ENCODE measurements at regions not wholly inside any gene's neighbourhood (a gene's known extent, or its start where the extent isn't known, plus 50 kb on each side); places are given as distances from the start of the nearest gene placed in this dataset.
"Not testable (repeated sequence)": the region's sequence is repeated elsewhere in the genome, so short reads cannot be mapped to it uniquely, and the experiment has no call there.

DNA sequence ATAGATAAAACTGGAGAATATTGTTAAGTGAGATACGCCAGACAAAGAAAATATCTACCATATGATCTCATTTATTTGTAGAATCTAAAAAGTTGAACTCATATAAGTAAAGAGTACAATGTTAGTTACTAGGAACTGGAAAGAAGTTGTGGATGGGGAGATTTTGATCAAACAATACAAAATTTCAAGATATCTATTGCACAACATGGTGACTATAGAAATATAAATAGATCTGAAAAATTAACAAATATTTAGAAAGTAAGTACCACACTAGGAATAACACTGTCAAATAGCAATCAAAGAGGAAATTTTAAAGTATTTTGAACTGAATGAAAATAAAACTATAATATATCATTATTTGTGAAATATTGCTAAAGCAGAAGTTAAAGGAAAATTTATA, 437.2 kb downstream of the AASDHPPT start:
- DNase-seq: no peak

DNA sequence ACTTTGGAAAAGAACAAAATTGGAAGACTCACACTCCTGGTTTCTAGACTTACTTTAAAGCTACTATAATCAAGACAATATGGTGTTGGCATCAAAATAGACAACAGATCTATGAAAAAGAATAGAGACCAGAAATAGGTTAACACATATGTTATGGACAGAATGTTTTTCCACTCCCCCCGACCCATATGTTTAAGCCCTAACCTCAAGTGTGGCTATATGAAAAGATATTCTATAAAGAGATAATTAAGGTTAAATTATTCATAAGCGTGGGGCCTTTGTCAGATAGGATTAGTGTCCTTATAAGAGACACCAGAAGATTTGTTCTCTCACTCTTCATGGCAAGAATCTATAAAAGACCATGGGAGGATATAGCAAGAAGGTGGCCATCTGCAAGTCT, 440.0 kb downstream of the AASDHPPT start:
- DNase-seq: no peak

DNA sequence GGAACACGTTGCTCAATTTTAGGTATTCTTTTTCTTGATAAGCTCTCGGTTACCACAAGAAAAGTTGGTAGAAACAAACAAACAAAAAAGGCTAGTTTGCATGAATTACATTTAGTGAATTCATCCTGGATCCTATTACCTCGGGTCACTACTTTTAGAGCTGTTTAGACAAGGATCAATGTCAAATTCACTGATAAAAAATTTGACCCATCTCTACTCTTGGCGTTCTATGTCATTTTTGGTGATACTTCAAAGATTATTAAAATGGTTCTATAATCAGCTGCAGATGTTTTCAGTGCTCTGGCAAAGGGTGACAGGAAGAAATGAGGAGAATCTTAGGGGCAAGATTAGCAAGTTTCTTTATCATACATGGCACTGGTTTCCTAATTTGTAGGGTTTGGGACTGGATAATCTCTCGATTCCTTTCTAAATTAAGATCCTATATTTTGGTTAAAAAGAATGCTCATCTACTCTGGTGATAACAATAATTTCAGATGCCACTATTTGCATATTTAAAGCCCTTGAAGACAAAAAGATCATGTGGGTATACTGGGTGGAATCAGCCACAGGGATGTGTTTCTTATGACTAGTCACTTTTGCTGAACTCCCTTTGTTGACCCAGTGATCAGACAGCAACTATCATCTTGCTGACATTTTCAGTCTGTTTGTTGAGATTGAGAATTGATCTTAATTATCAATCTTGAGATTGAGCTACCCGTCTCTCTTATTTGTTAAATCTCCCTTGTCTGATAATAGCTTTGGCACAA, 442.9 kb downstream of the AASDHPPT start:
- no peak for DNase-seq

DNA sequence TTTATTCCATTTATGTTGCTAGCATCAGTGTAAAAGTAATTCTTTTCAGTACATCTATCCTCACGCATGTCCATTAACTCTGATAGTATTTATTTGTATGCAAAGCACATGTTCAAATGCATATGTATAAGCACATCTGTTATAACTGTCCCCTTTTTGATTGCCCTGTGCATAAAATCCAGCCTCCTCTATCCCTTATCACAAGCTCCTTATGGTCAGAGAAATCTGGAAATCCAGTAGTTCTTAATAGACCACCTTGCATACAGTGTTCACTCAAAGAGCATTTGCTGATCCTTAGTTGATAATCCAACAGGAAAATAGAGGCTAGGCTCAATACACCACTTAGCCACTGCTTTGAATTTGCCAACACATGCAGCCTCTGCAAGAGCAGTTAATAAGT, 443.5 kb downstream of the AASDHPPT start:
- no peak for DNase-seq

DNA sequence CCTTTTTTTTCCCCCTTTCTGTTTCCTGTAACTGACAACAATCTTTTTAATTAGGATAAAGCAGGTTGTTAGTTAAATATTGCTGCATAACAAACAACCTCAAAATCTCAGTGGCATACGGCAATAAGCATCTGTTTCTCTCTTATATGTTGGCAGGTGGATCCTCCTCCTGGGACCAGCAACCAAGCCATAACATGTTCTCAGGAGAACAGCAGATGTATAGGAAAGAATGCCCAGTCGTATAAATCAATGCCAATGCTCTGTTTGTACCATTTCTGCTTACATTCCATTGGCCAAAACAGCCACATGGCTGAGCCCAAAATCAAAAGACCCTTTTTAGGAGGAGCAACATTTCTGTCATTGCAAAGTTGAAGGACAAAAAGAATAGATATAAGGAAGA, 445.7 kb downstream of the AASDHPPT start:
- DNase-seq: no peak

DNA sequence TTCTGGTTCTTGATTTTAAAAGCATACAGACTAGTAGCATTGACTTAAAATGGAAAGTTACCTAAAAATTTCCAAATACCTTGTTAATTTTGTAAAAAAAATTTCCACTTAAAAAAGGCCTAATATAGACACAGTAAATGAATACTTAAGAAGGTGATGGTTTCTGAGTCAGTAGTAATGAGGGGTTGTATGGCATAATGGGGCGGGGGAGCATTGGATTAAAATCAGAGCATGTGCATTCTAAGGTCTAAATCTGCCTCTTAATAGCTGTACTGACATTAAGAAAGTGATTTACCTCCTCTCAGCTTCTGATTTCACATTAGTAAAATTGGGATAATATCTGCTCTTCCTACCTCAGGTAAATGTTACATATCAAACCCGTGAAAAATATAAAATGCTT, 446.5 kb downstream of the AASDHPPT start:
- no peak for DNase-seq

DNA sequence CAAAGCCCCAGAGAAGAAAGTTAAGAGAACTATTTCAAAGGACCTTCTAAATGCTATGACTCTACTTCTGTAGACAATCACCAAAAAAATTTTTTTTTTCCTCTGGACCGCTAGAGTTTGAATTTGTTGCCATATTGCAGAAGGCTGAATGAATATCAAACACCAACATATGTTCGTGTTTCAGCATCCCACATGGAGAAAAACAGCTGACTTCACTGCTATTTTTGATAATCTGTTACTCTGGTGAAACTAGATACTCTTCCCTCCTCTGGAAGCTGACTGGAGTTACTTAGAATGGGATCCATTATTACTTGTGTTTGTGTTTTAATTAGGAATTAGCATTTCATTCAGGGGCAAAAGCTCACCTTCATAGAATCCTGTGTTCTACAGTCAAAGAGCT, 447.0 kb downstream of the AASDHPPT start:
- no peak for DNase-seq

DNA sequence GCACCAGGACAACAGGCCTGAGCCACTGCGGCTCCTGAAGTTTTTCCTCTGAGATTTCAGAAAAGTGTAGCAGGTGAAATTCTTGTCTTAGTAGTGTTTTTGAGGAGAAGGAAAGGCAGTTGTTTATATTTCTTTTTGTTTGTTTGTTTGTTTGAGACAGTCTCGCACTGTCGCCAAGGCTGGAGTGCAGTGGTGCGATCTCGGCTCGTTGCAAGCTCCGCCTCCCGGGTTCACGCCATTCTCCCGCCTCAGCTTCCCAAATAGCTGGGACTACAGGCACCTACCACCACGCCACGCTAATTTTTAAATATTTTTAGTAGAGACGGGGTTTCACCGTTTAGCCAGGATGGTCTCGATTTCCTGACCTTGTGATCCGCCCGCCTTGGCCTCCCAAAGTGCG, 454.2 kb downstream of the AASDHPPT start:
- DNase-seq: not testable (repeated sequence)

DNA sequence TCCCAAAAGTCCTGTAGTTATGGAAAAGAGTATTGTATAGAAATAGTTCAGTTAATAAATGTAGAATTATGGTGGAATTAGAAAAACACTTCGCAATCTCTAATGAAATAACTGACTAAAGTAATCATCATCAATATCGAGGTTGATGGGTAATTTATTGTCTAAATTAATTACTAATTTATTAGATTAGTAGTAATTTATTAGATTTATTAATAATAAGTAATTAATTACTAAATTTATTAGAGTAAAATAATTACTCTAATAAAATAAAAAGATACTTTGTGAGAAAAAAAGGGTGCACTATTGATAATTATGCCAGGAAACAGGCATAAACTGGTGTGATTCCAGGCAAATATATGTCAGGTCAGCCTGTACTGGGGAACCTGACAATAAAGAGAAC, 455.6 kb downstream of the AASDHPPT start:
- no peak for DNase-seq

DNA sequence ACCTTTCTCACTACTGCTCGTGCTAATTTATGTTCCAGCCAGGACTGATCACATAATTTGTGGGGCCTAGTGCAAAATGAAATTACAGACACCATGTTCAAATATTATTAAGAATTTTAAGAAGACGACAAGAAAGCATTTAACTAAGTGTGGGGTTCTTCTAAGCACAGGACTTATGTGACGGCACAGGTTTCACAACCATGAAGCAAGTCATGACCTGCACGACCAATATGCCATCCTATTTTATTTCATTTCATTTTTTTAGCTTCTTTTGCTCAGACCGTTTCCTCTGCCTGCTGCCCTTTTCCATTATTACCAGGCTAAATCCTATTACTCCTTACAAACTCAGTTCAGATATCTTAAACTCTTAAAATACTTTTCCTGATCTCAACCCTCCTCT, 462.5 kb downstream of the AASDHPPT start:
- no peak for DNase-seq

DNA sequence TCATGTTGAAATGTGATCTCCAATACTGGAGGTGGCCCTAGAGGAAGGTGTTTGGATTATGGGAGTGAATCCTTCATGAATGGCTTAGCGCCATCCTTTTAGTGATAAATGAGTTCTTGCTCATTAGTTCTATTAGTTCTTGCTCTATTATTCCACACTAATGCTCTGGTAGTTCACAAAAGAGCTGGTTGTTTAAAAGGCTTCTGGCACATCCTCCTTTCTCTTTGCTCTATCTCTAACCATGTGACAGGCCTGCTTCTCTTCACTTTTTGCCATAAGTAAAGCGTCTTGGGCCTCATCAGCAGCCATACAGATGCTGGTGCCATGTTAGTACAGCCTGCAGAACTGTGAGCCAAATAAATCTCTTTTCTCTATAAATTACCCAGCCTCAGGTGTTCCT, 469.9 kb downstream of the GUCY1A2 start:
- DNase-seq: no peak

DNA sequence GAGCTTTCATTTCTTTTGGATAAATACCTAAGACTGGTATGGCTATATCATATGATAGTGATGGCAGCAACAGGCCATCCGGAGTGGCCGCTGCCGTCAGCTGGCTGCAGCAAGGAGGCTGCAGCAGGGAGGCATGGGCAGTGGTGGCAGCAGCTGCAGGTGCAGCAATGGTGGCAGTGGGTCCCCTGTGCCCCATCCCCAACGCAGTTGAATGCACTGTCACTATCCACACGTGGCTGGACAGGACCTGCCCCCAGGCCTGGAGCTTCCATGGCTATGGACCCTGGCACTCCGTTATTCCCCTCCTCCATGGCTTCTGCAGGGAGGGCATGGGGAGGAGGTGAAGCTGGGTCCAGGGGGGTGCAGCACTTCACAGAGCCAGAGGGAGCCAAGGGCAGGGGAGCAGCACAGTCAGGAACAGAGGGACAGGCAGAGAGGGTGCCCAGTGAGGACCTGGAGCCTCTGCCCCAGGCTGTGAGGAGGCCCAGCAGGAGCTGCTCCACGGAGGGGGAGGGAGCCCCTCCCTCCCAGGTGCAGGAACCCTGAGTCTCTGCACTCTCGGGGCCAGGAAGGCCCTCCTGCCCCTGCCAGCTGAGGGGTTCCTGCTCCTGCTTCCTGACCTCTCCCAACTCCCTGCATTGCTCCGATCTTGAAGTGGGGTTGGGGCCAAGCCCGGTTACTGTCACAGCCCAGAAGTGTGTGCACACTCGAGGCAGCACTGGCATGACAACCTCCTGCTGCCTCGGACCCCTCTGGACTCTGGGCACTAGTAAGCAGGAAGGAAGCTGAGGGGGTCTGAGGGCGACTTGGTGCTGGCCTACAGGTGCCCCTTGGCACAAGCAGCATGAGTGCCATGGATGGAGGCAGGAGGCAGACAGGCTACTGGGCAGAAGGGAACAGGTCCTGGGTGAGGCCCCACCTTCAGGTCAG, 466.3 kb downstream of the GUCY1A2 start:
- no peak for DNase-seq

DNA sequence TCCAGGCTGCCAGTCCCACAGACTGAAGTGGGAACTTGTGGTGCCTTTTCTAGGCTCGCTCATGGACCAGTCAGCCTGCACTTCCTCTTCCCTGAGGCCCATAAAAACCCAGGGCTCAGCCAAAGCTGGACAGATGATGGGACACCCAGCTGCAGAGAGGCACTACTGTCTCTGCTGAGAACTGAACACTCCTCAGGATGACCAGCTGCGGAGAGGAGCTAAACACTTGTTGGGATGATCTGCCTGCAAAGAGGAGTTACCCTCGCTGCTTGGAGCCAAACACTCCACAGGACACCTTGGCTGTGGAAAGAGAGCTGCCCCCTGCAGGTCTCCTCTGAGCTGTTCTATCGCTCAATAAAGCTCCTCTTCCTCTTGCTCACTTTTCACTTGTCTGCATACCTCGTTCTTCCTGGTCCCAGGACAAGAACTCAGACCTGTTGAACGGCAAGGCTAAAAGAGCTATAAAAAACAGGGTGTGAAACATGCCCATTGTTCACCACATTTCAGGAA, 465.5 kb downstream of the GUCY1A2 start:
- DNase-seq: no peak

DNA sequence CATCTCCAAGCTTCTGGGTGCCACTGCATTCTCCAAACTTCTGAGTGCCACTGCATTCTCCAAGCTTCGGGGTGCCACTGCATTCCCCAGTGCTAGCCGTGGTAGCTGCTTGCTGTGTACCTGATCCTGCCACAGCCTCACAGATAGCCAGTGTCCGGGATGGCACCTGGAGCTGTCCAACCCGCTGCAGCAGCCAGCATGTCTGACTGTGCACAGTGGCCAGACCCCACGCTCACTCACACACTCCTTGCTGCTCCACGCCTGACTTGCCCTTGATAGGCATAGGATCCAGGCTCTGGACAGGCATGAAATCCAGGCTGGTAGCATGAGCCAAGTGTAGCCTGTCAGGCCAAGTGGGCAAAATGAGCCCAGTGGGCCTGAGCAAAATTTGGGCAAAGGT, 465.0 kb downstream of the GUCY1A2 start:
- no peak for DNase-seq

DNA sequence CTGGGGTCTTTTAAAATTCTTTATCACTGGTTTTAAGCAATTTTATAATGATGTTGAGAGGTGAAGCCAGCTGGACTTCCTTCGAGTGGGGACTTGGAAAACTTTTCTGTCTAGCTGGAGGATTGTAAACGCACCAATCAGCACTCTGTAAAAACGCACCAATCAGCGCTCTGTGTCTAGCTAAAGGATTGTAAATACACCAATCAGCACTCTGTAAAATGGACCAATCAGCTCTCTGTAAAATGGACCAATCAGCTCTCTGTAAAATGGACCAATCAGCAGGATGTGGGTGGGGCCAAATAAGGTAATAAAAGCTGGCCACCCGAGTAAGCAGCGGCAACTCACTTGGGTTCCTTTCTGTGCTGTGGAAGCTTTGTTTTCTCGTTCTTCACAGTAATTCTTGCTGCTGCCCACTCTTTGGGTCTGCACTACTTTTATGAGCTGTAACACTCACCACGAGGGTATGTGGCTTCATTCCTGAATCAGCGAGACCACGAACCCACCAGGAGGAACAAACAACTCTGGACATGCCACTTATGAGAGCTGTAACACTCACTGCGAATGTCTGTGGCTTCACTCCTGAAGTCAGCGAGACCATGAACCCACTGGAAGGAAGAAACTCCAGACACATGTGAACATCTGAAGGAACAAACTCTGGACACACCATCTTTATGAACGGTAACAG, 462.6 kb downstream of the GUCY1A2 start:
- DNase-seq: not testable (repeated sequence)

DNA sequence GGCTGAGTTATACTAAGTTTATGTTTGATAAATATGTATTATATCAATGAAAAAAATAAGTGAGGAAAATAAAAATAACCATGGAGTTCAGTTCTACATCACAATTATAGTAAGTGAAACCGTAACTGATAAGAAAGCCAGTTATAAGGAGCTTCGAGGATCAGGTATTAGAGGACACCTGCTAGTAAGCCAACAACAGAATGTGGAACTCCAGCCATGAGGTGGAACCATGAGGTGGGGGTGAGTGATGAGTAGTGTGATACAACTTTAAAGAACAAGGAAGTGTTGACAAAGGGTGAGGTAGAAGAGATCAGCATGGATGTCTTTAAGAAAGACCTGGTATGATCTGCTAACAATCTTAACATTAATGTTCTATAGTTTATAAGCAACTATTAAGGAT, 452.9 kb downstream of the GUCY1A2 start:
- no peak for DNase-seq

DNA sequence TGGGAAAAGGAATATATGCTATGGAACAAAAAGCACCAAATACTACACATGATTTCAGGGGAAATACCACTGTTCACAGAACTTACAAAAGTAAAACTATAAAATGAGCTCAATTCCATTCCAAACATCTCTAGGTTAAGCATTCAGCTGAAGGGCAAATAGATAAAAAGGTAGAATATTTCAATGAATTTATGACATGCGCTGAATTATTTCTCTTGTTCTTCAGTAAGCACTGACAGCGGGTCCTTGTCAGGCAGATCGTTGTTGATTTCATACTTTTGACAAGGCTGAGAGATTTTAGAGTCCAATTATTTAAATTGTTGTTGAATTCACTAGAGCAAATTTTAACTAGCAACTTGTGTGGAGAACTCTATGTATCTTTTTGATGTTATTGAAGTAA, 449.6 kb downstream of the GUCY1A2 start:
- DNase-seq: no peak

DNA sequence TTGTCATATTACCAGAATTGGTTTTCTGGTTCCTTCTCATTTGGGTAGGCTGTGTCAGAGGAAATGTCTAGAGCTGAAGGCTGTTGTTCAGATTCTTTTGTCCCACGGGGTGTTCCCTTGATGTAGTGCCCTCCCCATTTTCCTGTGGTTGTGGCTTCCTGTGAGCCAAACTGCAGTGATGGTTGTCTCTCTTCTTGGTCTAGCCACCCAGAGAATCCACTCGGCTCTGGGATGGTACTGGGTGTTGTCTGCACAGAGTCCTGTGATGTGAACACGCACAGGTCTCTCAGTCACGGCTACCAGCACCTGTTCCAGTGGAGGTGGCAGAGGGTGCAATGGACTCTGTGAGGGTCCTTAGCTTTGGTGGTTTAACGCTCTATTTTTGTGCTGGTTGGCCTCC, 440.9 kb downstream of the GUCY1A2 start:
- DNase-seq: not testable (repeated sequence)

DNA sequence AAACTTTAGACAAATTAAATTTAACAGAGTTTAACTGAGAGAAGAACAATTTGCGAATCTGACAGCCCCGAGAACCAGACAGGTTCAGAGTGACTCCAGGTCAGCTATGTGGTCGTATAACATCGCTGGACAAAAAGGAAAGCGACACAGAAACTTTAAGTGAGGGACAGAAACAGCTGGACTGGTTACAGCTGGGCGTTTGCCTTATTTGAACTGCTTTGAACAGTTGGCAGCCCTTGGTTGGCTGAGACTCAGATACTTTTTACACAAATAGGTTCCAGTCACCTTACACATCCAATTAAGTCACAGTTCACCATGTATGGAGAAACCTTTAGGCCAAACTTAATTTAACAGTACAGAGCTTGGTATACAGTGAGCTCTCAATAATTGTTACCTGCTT, 436.9 kb downstream of the GUCY1A2 start:
- DNase-seq: no peak

DNA sequence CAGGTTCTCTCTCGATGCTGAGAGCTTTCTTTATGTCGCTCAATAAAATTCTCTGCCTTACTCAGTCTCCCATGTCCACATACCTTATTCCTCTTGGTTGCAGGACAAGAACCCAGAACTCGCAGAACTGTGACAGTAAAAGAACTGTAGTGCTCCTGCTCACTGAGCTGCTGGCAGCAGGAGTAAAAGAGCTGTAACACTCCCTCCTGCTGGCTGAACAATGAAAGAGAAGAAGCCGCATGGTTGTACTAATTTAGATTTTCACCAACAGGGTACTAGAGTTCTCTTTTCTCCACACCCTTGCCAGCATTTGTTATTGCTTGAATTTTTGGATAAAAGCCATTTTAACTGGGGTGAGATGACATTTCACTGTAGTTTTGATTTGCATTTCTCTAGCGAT, 433.2 kb downstream of the GUCY1A2 start:
- no peak for DNase-seq

DNA sequence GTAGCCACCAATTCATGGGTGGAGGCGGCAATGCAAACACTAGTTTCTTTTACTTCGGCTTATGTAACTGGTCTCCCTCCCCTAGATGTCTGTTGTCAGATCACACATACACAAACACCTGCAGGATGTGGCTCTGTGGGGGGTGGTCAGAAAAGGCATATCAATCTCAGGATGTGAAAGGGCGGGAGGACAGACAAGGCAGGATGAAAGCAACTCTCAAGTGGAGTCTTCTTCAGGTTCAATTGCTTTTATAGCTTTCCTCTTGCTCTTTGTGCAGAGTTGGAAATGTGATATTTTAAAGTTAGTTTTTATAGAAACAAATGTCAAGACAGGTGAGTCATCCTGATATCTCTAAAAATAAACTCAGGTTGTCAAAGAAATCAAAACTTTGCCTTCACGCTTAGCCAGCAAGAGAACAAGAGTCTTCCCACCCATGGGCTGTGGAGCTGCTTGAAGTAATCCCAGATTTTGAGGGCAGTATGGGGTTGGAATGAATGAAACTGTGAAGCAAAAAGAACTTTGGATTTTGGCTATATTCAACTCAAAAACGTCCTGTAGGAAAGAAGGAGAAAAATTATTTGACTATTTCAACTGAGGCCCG, 423.4 kb downstream of the GUCY1A2 start:
- DNase-seq: no peak

DNA sequence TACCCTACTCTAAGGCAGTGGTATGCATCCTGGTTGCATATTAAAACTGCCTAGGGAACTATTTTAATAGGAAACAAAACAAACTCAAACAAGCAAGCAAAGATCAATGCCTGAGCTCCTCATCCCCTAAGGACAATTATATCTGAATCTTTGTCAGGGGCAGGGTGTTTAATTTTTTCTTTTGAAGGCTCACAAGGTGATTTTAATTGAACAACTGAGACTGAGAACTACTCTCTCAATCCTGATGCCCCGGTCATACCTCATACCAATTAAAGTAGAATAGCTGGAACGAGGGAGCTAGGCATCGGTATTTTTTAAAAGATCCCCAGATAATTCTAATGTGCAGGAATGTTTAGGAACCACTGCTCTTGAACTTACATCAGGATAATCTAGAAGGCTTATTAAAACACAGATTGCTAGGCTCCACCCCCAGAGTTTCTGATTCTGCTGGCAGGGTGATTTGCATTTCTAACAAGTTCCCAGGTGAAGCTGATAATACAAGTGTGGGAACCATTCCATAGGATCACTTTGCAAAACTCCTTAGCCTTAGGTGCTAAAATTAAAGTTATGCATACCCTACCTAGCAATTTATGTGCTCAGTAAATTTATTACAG, 416.5 kb downstream of the GUCY1A2 start:
- no peak for DNase-seq

DNA sequence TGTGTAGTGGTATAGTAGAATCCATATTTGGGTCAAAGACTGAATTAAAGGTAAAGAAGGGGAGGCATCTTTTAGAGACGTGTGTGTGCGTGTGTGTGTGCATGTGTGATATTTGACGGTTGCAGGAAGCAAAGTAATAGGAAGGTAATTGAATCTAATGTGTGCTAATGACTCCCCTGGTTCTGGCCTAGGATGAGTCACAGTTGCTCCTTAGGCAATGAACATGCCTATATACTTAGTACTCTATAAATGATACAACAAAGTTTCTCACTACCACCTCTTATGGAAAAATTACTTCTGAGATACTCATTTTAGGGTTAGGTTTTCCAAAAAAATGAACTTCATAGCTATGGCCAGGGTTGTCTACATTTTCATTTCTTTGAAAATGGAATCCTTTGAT, 409.6 kb downstream of the GUCY1A2 start:
- DNase-seq: no peak

Data from kidney glomerular epithelial cell (primary cell).